ENCODE measurements at regions not wholly inside any gene's neighbourhood (a gene's known extent, or its start where the extent isn't known, plus 50 kb on each side); places are given as distances from the start of the nearest gene placed in this dataset.

DNA sequence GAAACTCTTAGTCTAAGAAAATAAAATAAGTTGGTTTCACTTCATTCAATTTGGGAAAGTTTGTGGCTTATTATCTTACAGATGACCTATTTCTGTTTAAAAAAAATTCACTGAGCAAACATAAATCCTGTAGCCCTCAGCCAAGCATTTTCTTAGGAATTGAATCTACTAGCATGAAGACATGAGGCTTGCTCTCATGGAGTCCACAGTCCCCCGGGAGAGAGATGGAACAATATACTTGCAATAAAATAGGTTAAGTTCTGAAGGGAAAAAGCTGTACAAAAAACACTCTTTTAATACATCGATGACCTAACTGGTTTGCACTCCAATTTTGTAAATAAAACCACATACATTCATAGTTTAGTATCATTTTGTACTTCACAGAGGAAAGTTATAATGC lies 642.6 kb upstream of the FAM241A start:
- no peak for TF ChIP-seq POLR2A (IDR thresholded peaks at IDR 0.05)
- TF ChIP-seq, protein P1, sequence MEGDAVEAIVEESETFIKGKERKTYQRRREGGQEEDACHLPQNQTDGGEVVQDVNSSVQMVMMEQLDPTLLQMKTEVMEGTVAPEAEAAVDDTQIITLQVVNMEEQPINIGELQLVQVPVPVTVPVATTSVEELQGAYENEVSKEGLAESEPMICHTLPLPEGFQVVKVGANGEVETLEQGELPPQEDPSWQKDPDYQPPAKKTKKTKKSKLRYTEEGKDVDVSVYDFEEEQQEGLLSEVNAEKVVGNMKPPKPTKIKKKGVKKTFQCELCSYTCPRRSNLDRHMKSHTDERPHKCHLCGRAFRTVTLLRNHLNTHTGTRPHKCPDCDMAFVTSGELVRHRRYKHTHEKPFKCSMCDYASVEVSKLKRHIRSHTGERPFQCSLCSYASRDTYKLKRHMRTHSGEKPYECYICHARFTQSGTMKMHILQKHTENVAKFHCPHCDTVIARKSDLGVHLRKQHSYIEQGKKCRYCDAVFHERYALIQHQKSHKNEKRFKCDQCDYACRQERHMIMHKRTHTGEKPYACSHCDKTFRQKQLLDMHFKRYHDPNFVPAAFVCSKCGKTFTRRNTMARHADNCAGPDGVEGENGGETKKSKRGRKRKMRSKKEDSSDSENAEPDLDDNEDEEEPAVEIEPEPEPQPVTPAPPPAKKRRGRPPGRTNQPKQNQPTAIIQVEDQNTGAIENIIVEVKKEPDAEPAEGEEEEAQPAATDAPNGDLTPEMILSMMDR (IDR thresholded peaks at IDR 0.05): no peak

Data from right lobe of liver (tissue), 4 donors.